ENCODE measurements at regions not wholly inside any gene's neighbourhood (a gene's known extent, or its start where the extent isn't known, plus 50 kb on each side); places are given as distances from the start of the nearest gene placed in this dataset.

GRCh38 chr6:104344223-104344622 is 515.5 kb downstream of the HACE1 start:
- no peaks in the 10 kb centered on the region for H3K4me1 ChIP-seq (ENCODE audit: low read depth, poor library complexity, severe bottlenecking)
- H2AFZ ChIP-seq (ENCODE audit: low read depth), result no peak overlapping the region
- H3K27me3 ChIP-seq (ENCODE audit: insufficient read depth, low read depth), result no peaks in the 10 kb centered on the region
- no peak for TF ChIP-seq CTCF (conservative IDR thresholded peaks at IDR 0.05; ENCODE audit: low read depth, low read length)
- H3K79me2 ChIP-seq (ENCODE audit: insufficient read depth, low read depth), result no peaks in the 10 kb centered on the region
- no peak overlapping the region for H3K4me2 ChIP-seq
- no peak overlapping the region for H3K4me3 ChIP-seq (IDR thresholded peaks at IDR 0.05; ENCODE audit: insufficient read depth, low read depth, low read length)
- H3K9ac ChIP-seq, result no peak overlapping the region
- no peaks in the 10 kb centered on the region for H3K36me3 ChIP-seq (ENCODE audit: insufficient read depth)
- no peak overlapping the region for H3K27ac ChIP-seq
- no peaks in the 10 kb centered on the region for H4K20me1 ChIP-seq (ENCODE audit: insufficient read depth)

- H2AFZ ChIP-seq (ENCODE audit: low read depth), result no peak overlapping the region
- H4K20me1 ChIP-seq (ENCODE audit: insufficient read depth), result no peaks in the 10 kb centered on the region
- H3K27ac ChIP-seq, result no peak overlapping the region
- H3K9ac ChIP-seq, result no peak overlapping the region
- no peak overlapping the region for H3K4me2 ChIP-seq
- H3K27me3 ChIP-seq (ENCODE audit: insufficient read depth, low read depth), result no peaks in the 10 kb centered on the region
- H3K4me1 ChIP-seq (ENCODE audit: low read depth, poor library complexity, severe bottlenecking), result no peaks in the 10 kb centered on the region
- no peak for TF ChIP-seq CTCF (conservative IDR thresholded peaks at IDR 0.05; ENCODE audit: low read depth, low read length)
- H3K79me2 ChIP-seq (ENCODE audit: insufficient read depth, low read depth), result no peaks in the 10 kb centered on the region
- H3K36me3 ChIP-seq (ENCODE audit: insufficient read depth), result no peaks in the 10 kb centered on the region
- H3K4me3 ChIP-seq (IDR thresholded peaks at IDR 0.05; ENCODE audit: insufficient read depth, low read depth, low read length), result no peak overlapping the region
Observed at GRCh38 chr6:104332364-104332763, 527.4 kb downstream of the HACE1 start.

- Histone ChIP-seq H3K27ac (no peak overlapping the region), H3K9ac (no peak overlapping the region), H4K20me1 (ENCODE audit: insufficient read depth) (no peaks in the 10 kb centered on the region), H3K79me2 (ENCODE audit: insufficient read depth, low read depth) (no peaks in the 10 kb centered on the region), H2AFZ (ENCODE audit: low read depth) (no peak overlapping the region), H3K4me3 (IDR thresholded peaks at IDR 0.05; ENCODE audit: insufficient read depth, low read depth, low read length) (no peak overlapping the region), H3K4me1 (ENCODE audit: low read depth, poor library complexity, severe bottlenecking) (no peaks in the 10 kb centered on the region), H3K27me3 (ENCODE audit: insufficient read depth, low read depth) (no peaks in the 10 kb centered on the region), H3K36me3 (ENCODE audit: insufficient read depth) (no peaks in the 10 kb centered on the region), H3K4me2 (no peak overlapping the region)
- no peak for TF ChIP-seq CTCF (conservative IDR thresholded peaks at IDR 0.05; ENCODE audit: low read depth, low read length)
Observed at GRCh38 chr6:104326173-104327001, 533.3 kb downstream of the HACE1 start.

- Histone ChIP-seq H3K36me3 (ENCODE audit: insufficient read depth) (no peaks in the 10 kb centered on the region), H4K20me1 (ENCODE audit: insufficient read depth) (no peaks in the 10 kb centered on the region), H2AFZ (ENCODE audit: low read depth) (no peak overlapping the region; the same call in 1 of the 2 replicates), H3K79me2 (ENCODE audit: insufficient read depth, low read depth) (no peaks in the 10 kb centered on the region), H3K4me1 (ENCODE audit: low read depth, poor library complexity, severe bottlenecking) (no peaks in the 10 kb centered on the region), H3K27me3 (ENCODE audit: insufficient read depth, low read depth) (no peaks in the 10 kb centered on the region), H3K9ac (no peak overlapping the region), H3K4me3 (IDR thresholded peaks at IDR 0.05; ENCODE audit: insufficient read depth, low read depth, low read length) (no peak overlapping the region), H3K4me2 (no peak overlapping the region), H3K27ac (no peak overlapping the region)
- TF ChIP-seq CTCF (conservative IDR thresholded peaks at IDR 0.05; ENCODE audit: low read depth, low read length), result peak; percentile 59
Observed at GRCh38 chr6:104325341-104326172, 534.2 kb downstream of the HACE1 start.
